IMR-90 (cell line): ENCODE measurements at regions not wholly inside any gene's neighbourhood (a gene's known extent, or its start where the extent isn't known, plus 50 kb on each side); places are given as distances from the start of the nearest gene placed in this dataset.

ENCODE experiments used
- POLR2A ChIP-seq: IDR thresholded peaks from 2 replicates; pipeline ENCODE4 v1.6.1; 2012; ENCODE audit warnings: mild to moderate bottlenecking, low read depth, low read length
- SMC3 ChIP-seq: fragments of 150-350 bp; IDR thresholded peaks from 2 replicates; pipeline ENCODE4 v1.6.1; 2016; ENCODE audit warnings: low read depth, mild to moderate bottlenecking, antibody characterized with exemption, low read length, moderate library complexity

DNA sequence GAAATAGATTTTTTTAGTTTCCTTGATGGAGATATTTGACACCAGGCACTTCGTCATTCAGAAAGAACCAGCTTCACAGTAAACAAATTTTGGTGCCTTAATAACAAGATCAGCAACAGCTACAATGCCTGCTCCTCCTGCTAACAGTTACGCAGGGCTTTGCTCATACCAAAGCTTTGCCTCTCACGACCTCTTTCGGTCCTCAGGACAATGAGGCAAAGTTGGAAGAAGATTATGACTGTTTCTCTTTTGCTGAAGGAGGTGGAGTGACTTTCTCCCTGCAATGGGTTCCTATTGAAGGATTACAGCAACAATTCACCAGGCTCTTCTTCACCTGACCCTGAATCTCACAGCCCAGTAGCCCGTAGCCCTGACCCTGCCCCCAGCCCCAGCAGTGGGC, 440.1 kb downstream of the PREX1 start:
- no peak for TF ChIP-seq SMC3
- no peak for TF ChIP-seq POLR2A
